Stimulated activated CD8-positive, alpha-beta memory T cell treated with anti-CD3 and anti-CD28 coated beads, Interleukin-15, amount 100 ng/mL, for 48 hours (primary cell): ENCODE measurements at regions not wholly inside any gene's neighbourhood (a gene's known extent, or its start where the extent isn't known, plus 50 kb on each side); places are given as distances from the start of the nearest gene placed in this dataset.

Experiments used
- DNase-seq, 2 donors: peaks; one replicate each; pipeline ENCODE4 v3.0.0-alpha.2; 2020; ENCODE audit warnings: low read depth in 2 of 2

DNA sequence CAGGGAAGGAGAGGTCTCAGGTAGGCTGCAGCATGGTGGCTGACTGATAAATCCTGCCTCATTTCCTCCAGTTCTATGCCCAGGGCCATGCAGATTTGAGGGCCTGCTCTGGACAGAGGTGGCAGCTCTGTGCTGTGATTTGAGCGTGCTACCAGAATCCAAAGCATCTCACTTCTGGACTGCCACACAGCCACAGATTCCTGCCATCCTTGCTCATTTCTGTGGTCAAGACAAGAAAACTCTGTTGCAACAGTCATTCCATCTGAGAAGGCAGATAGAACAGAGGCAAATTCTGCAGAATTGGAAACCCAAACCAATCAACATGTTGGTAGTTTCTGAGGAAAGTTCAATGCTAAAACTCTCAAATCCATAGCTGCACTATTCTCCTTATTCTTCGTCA, 102.8 kb upstream of the GALNT2 start:
- DNase-seq: no peak

DNA sequence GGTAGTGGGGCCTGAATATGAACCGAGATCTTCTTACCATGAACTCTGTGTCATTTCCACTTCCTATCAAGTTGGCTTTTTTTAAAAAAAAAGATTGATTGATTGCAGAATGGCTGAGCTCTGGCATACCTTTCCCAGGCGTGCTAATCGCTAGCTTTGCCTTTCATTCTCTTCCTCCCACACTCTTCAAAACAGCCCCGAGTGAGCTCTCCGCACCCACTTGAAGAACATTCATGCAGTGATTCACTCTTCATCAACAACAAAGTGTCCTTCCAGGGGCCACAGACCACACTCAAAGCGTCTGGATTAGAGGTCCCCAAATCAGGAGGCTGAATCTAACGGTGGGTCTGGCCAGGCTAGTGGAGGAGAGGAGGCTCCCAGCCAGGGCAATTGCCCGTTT, 96.3 kb upstream of the GALNT2 start:
- DNase-seq: no peak

DNA sequence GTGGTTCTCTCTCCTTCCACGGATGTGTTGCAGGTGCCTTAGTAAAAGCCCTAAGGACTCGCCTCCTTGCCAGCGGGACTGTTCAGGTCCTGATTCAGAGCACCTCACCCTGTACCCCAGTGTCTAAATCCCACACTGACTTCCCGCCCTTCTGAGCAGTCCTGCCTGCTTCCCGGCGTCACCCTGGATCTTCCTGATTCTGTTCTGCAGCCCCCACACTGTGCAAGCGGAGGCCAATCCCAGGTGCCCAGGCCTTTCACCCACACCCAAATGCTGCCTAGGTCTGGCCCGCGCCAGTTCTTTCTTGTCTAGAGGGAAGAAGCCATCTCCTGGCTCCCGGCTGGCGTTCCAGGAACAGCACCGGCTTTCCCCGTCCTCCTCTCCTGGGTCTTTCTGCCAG, 95.9 kb upstream of the GALNT2 start:
- DNase-seq: no peak

GRCh38 chr1:229972600-229973296, 94.3 kb upstream of the GALNT2 start:
- DNase-seq: no peak

GRCh38 chr1:229973297-229973612, 93.8 kb upstream of the GALNT2 start:
- DNase-seq: no peak

DNA sequence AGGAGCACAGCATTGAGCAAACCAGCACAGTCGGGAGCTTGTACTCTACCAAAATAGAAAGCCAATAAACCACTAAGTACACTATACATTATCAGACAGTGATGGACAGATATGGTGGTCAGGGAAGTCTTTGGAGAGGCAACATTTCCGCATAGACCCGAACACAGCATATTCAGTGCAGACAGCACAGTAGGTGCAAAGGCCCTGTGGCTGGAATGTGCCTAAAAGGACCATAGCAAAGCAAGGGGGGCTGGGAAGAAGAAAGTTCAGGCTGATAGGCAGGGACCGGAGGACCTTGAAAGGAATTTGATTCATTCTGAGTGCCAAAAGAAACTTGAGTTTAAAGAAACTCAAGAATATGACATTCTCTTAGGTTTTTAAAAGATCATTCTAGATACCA, 92.0 kb upstream of the GALNT2 start:
- DNase-seq: no peak

DNA sequence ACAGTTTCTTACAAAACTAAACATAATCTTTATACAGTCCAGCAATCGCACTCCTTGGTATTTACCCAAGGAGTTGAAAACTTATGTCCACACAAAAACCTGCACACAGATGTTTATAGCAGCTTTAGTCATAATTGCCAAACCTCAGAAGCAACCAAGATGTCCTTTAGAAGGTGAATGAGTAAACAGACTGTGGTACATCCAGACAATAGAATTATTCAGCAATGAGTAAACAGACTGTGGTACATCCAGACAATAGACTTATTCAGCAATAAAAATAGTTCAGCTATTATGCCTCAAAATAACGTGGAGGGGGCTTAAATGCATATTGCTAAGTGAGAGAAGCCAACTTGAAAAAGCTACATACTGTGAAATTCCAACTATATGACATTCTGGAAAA, 87.0 kb upstream of the GALNT2 start:
- DNase-seq: no peak

- no peak for DNase-seq
Measured at GRCh38 chr1:229981736-229982135, 85.3 kb upstream of the GALNT2 start.

GRCh38 chr1:229984310-229984991, 82.6 kb upstream of the GALNT2 start:
- DNase-seq: no peak

DNA sequence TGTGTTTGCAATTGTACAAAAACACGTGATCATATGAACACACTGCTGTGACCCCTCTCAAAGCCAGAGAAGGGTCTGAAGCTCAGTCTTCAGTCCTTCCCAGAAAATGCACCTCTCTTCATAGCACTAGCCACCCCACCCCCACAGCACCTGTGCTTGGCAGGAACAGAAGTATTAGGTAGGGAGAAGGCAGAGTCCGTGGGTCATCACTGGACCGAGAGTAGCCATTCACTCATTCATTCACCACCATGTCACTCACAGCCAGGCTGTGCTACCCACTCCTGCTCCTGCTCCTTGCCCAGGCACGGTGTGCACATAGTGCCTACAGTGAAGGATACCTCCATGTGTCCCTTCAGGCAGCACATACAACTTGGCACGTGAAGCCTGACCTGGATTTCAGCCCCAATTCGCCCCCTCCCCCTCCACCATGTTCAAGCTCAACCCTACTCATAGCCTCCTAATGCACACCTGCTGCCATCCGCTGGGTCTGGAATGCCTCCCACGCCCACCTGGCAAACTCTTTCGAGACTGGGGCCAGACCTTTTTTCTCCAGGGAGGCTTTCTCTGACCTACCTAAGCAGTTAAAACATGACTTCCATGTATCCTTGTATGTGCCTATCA, 81.9 kb upstream of the GALNT2 start:
- no peak for DNase-seq

- DNase-seq: no peak
Measured at GRCh38 chr1:229985613-229986010, 81.4 kb upstream of the GALNT2 start.

GRCh38 chr1:229986737-229987337, 80.2 kb upstream of the GALNT2 start:
- no peak for DNase-seq

- DNase-seq: no peak
Measured at GRCh38 chr1:229987953-229988352, 79.1 kb upstream of the GALNT2 start.

DNA sequence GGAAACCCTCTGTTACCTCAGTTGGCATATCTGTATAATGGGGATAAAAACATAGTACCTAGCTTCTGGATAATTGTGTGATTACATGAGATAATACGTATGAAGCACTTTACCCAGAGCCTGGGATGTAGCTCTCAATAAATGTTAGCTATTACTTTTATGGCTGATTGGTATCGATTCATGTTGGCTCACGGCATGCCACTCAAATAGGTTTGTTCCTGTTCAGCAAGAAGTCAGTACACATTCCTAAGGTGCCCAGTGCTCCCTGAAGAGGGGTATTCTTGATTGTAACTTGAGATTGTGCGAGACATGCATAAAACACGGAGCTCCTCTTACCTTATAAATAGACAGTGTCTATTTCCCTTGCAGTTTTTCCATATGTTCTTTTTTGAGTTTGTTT, 78.5 kb upstream of the GALNT2 start:
- DNase-seq: no peak

DNA sequence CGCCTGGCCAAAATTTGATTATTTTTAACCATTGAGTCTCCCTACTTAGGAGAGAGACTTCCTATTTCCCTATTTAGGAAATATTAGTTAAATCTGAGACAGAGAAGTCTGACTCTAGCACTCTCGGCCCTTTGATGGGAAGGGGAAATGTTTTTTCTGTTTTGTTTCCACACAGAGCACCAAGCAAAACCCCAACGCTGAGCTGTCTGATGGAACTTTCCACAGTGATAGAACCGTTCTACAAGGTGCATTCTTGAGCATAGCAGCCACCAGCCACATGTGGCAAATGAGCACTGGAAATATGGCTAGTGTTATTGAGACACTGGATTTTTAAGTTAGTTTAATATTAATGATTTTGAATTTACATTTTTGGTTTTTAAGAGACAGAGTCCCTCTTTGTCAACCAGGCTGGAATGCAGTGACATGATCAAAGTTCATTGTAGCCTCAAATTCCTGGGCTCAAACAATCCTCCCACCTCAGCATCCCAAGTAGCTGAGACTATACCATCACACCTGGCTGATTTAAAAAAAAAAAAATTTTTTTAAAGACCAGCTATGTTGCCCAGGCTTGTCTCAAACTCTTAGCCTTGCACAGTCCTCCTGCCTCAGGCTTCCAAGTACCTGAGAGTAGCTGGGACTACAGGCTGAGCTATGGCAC, 77.3 kb upstream of the GALNT2 start:
- no peak for DNase-seq

- no peak for DNase-seq
Measured at GRCh38 chr1:229990326-229990725, 76.7 kb upstream of the GALNT2 start.

DNA sequence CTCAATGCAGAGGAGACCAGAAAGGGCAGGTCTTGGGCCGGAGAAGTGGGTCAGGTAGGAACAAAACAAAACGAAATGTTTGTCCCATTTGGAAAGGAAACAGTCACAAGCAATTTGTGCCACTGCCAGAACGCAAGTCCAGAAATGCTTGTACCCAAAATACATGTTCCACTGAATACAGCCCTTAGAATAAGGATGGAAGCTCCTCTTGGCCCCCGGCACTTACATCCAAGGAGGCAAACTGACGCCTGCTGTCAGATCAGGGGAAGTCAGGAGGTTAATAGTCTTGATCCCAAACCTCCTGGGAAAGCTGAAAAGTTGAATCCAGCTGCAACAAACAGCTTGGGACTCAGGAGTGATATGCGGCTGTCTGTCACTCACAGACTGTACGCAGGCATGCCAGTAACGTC, 75.9 kb upstream of the GALNT2 start:
- DNase-seq: no peak

DNA sequence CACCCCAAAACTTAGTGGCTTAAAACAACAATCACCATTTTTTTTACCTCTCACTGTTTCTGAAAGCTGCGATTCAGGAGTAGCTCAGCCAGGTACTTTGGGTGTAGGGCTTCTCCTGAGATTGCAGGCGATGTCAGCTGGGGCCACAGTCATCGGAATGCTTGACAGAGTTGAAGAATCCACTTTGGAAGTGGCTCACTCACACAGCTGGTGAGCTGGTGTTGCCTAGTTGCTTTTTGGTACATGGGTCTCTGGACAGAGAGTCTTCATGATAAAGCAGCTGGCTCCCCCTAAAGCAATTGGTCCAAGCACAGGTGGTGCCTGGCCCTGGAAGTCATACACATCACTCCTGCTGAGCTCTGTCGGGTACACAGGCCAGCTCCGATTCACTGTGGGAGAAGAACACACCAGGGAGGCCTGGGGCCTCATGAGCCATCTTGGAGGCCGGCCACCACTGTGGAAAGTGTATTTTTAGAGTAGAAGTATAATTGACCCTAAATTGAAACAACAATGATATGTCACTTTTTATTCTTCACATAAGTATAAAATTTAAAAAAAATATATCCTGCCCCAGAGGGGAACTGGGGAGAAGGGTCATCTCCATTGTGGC, 75.2 kb upstream of the GALNT2 start:
- DNase-seq: no peak

GRCh38 chr1:229993060-229993459, 74.0 kb upstream of the GALNT2 start:
- DNase-seq: no peak

- no peak for DNase-seq
Measured at GRCh38 chr1:229993894-229994293, 73.1 kb upstream of the GALNT2 start.

DNA sequence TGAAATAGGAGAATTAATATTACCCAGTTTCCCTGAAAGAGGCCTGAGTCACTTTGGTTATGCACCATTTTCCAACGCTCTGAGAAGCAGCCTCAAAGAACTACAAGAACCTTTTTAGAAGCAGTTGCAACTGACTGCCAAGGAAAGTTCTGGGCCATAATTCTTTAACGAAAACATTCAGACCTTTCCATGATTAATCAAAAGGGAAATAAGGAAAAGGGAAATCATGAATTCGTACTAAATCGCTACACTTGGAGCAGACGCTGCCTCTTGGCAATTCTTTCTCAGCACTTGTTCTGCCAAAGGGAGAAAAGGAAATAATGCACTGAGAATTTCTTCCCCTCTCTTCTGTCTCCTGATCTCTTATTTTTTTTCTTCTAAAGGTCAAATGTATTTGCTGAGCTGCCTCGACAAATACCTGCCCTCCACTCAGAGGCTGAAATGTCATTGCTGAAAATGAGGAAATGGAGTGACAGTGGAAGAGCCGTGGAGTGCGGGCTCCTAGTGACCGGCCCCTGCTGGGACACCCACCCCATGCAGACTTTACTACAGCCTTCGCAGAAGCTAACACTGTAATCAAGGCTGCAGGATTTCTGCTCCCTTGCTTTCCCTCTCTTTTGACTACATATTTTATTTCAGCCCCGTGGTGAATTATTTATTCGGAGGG, 67.9 kb upstream of the GALNT2 start:
- DNase-seq: no peak
